HG03060 (cell line): ENCODE measurements at regions not wholly inside any gene's neighbourhood (a gene's known extent, or its start where the extent isn't known, plus 50 kb on each side); places are given as distances from the start of the nearest gene placed in this dataset.
A peak's percentile ranks its signal among the peaks of the same experiment; 100 is the strongest.
"Not testable (repeated sequence)": the region's sequence is repeated elsewhere in the genome, so short reads cannot be mapped to it uniquely, and the experiment has no call there.

ENCODE experiments used
- ATAC-seq: cut with Tn5 transposase; IDR thresholded peaks from one replicate; pipeline ENCODE4 v1.9.1; 2021; ENCODE audit warnings: low read depth, moderate number of reproducible peaks; ENCODE audit not compliant: unreplicated experiment

GRCh38 chr10:83706952-83707582, 432.2 kb upstream of the GHITM start:
- no peak for ATAC-seq

- ATAC-seq, result no peak
Measured at GRCh38 chr10:83713423-83713822, 425.9 kb upstream of the GHITM start.

GRCh38 chr10:83723080-83723479, 416.2 kb upstream of the GHITM start:
- ATAC-seq, result no peak

- peak; percentile 71 for ATAC-seq
Measured at GRCh38 chr10:83724471-83725241, 414.7 kb upstream of the GHITM start.

GRCh38 chr10:83725567-83725966, 413.7 kb upstream of the GHITM start:
- ATAC-seq, result no peak

GRCh38 chr10:83734278-83734677, 405.0 kb upstream of the GHITM start:
- ATAC-seq, result no peak

- no peak for ATAC-seq
Measured at GRCh38 chr10:83736008-83736407, 403.3 kb upstream of the GHITM start.

- no peak for ATAC-seq
Measured at GRCh38 chr10:83750604-83751003, 388.7 kb upstream of the GHITM start.

- no peak for ATAC-seq
Measured at GRCh38 chr10:83753490-83753889, 385.8 kb upstream of the GHITM start.

- no peak for ATAC-seq
Measured at GRCh38 chr10:83754857-83755256, 384.5 kb upstream of the GHITM start.

- no peak for ATAC-seq
Measured at GRCh38 chr10:83760142-83760541, 379.2 kb upstream of the GHITM start.

GRCh38 chr10:83764666-83765065, 374.6 kb upstream of the GHITM start:
- no peak for ATAC-seq

GRCh38 chr10:83765731-83766130, 373.6 kb upstream of the GHITM start:
- ATAC-seq, result no peak

- ATAC-seq, result no peak
Measured at GRCh38 chr10:83769281-83769820, 370.0 kb upstream of the GHITM start.

GRCh38 chr10:83786701-83787100, 352.6 kb upstream of the GHITM start:
- ATAC-seq, result not testable (repeated sequence)

GRCh38 chr10:83801983-83802382, 337.3 kb upstream of the GHITM start:
- no peak for ATAC-seq

- ATAC-seq, result no peak
Measured at GRCh38 chr10:83806717-83807116, 332.6 kb upstream of the GHITM start.

- no peak for ATAC-seq
Measured at GRCh38 chr10:83809001-83809400, 330.3 kb upstream of the GHITM start.

GRCh38 chr10:83816942-83817341, 322.4 kb upstream of the GHITM start:
- no peak for ATAC-seq

- ATAC-seq, result no peak
Measured at GRCh38 chr10:83817797-83818196, 321.5 kb upstream of the GHITM start.

GRCh38 chr10:83819609-83820008, 319.7 kb upstream of the GHITM start:
- no peak for ATAC-seq

- ATAC-seq, result no peak
Measured at GRCh38 chr10:83820033-83820432, 319.3 kb upstream of the GHITM start.
